Skeletal muscle cell (primary cell): ENCODE measurements at regions not wholly inside any gene's neighbourhood (a gene's known extent, or its start where the extent isn't known, plus 50 kb on each side); places are given as distances from the start of the nearest gene placed in this dataset.
A peak's percentile ranks its signal among the peaks of the same experiment; 100 is the strongest.

Source experiments
- DNase-seq: peaks from one replicate; pipeline ENCODE4 v3.0.0-alpha.2; 2010; ENCODE audit warnings: low read depth
- H3K4me3 ChIP-seq: 2 replicates; pipeline ENCODE4 v1.5.1; 2011; ENCODE audit warnings: low read depth, mild to moderate bottlenecking, control low read depth, low read length, moderate library complexity

GRCh38 chr14:22159099-22159498 lies 429.9 kb downstream of the DAD1 start:
- no peak for DNase-seq
- no peak overlapping the region for H3K4me3 ChIP-seq

GRCh38 chr14:22158560-22158959 lies 430.5 kb downstream of the DAD1 start:
- H3K4me3 ChIP-seq = no peak overlapping the region
- no peak for DNase-seq

- no peak overlapping the region for H3K4me3 ChIP-seq
- DNase-seq = no peak
These were observed 433.5 kb downstream of the DAD1 start for GRCh38 chr14:22155571-22155970.

- no peak overlapping the region for H3K4me3 ChIP-seq
- DNase-seq = no peak
These were observed 436.1 kb downstream of the DAD1 start for GRCh38 chr14:22152903-22153302.

- H3K4me3 ChIP-seq = no peak overlapping the region
- no peak for DNase-seq
These were observed 436.7 kb downstream of the DAD1 start for GRCh38 chr14:22152161-22152870.

GRCh38 chr14:22151121-22151520 lies 437.9 kb downstream of the DAD1 start:
- DNase-seq = no peak
- no peak overlapping the region for H3K4me3 ChIP-seq

- no peak for DNase-seq
- H3K4me3 ChIP-seq = no peak overlapping the region
These were observed 440.0 kb downstream of the DAD1 start for GRCh38 chr14:22149058-22149457.

- DNase-seq = no peak
- H3K4me3 ChIP-seq = no peak overlapping the region
These were observed 441.3 kb downstream of the DAD1 start for GRCh38 chr14:22147716-22148115.

- DNase-seq = no peak
- no peak overlapping the region for H3K4me3 ChIP-seq
These were observed 445.7 kb downstream of the DAD1 start for GRCh38 chr14:22143363-22143762.

GRCh38 chr14:22140633-22141032 lies 448.4 kb downstream of the DAD1 start:
- H3K4me3 ChIP-seq = no peak overlapping the region
- DNase-seq = no peak

- no peak for DNase-seq
- no peak overlapping the region for H3K4me3 ChIP-seq
These were observed 457.1 kb downstream of the DAD1 start for GRCh38 chr14:22131749-22132476.

- DNase-seq = no peak
- no peak overlapping the region for H3K4me3 ChIP-seq
These were observed 450.5 kb upstream of the OR4E1 start for GRCh38 chr14:22124073-22124613.

- no peak for DNase-seq
- no peak overlapping the region for H3K4me3 ChIP-seq
These were observed 449.4 kb upstream of the OR4E1 start for GRCh38 chr14:22122829-22123560.

GRCh38 chr14:22122227-22122818 lies 448.7 kb upstream of the OR4E1 start:
- no peak overlapping the region for H3K4me3 ChIP-seq

GRCh38 chr14:22118899-22119477 lies 445.4 kb upstream of the OR4E1 start:
- DNase-seq = peak; percentile 3
- no peak overlapping the region for H3K4me3 ChIP-seq

More at GRCh38 chr14:22122227-22122818, 448.7 kb upstream of the OR4E1 start:
- DNase-seq = no peak

GRCh38 chr14:22113401-22113800 lies 439.8 kb upstream of the OR4E1 start:
- no peak for DNase-seq
- H3K4me3 ChIP-seq = no peak overlapping the region

GRCh38 chr14:22112004-22112403 lies 438.4 kb upstream of the OR4E1 start:
- no peak for DNase-seq
- no peak overlapping the region for H3K4me3 ChIP-seq

GRCh38 chr14:22107753-22108152 lies 434.1 kb upstream of the OR4E1 start:
- DNase-seq = no peak
- no peak overlapping the region for H3K4me3 ChIP-seq
